WTC11 (cell line): ENCODE measurements at regions not wholly inside any gene's neighbourhood (a gene's known extent, or its start where the extent isn't known, plus 50 kb on each side); places are given as distances from the start of the nearest gene placed in this dataset.

Experiments
- AFF4 ChIP-seq: sonication (generic); formaldehyde crosslinking; IDR thresholded peaks from 2 replicates; pipeline ENCODE4 v1.8.1; 2023; ENCODE audit warnings: mild to moderate bottlenecking, missing genetic modification reagents, borderline replicate concordance
- CTCF ChIP-seq: fragments of 200-600 bp; IDR thresholded peaks from 2 replicates; pipeline ENCODE4 v1.8.0; 2022; ENCODE audit warnings: antibody characterized with exemption
- E2F4 ChIP-seq: sonication (generic); formaldehyde crosslinking; IDR thresholded peaks from 2 replicates; pipeline ENCODE4 v1.8.1; 2022; ENCODE audit warnings: low read depth, mild to moderate bottlenecking, moderate library complexity, missing genetic modification reagents, borderline replicate concordance
- FOXJ3 ChIP-seq: sonication (generic); formaldehyde crosslinking; IDR thresholded peaks from 2 replicates; pipeline ENCODE4 v1.9.0; 2021; ENCODE audit warnings: missing genetic modification reagents, mild to moderate bottlenecking, borderline replicate concordance
- HMGXB4 ChIP-seq: sonication (generic); formaldehyde crosslinking; IDR thresholded peaks from 2 replicates; pipeline ENCODE4 v1.8.1; 2023; ENCODE audit warnings: mild to moderate bottlenecking, moderate library complexity, missing genetic modification reagents
- SMAD3 ChIP-seq: sonication (generic); formaldehyde crosslinking; IDR thresholded peaks from 2 replicates; pipeline ENCODE4 v1.8.0; 2022; ENCODE audit warnings: missing genetic modification reagents, mild to moderate bottlenecking, borderline replicate concordance
- ZBTB43 ChIP-seq: sonication (generic); formaldehyde crosslinking; IDR thresholded peaks from 2 replicates; pipeline ENCODE4 v1.8.1; 2023; ENCODE audit warnings: mild to moderate bottlenecking, missing genetic modification reagents
- ZNF423 ChIP-seq: fragments of 250-450 bp; sonication (Bioruptor Pico); IDR thresholded peaks from 2 replicates; pipeline ENCODE4 v2.1.2; 2022; ENCODE audit warnings: mild to moderate bottlenecking, moderate library complexity

- TF ChIP-seq ZBTB43 (CRISPR knock-in tag) (no peak), AFF4 (CRISPR knock-in tag) (no peak), CTCF (no peak), SMAD3 (no peak), FOXJ3 (no peak), HMGXB4 (CRISPR knock-in tag) (no peak), E2F4 (CRISPR knock-in tag) (no peak), ZNF423 (CRISPR knock-in tag) (no peak)
Observed at GRCh38 chr6:2608503-2608902, 142.2 kb downstream of the MYLK4 start.
